OCI-LY7 (cell line): ENCODE measurements at regions not wholly inside any gene's neighbourhood (a gene's known extent, or its start where the extent isn't known, plus 50 kb on each side); places are given as distances from the start of the nearest gene placed in this dataset.

Experiments used
- CTCF ChIP-seq: fragments of 200-600 bp; sonication (generic); conservative IDR thresholded peaks from 2 replicates; pipeline ENCODE4 v1.5.1; 2014; ENCODE audit warnings: mild to moderate bottlenecking, antibody characterized with exemption, low read length, moderate library complexity, mixed read lengths
- EZH2phosphoT487 ChIP-seq: fragments of 200-600 bp; sonication (generic); IDR thresholded peaks from 2 replicates; pipeline ENCODE4 v1.6.1; 2018; ENCODE audit warnings: low read depth, borderline replicate concordance, mild to moderate bottlenecking, mixed run types, antibody characterized with exemption, low read length, moderate library complexity, mixed read lengths

- no peak for TF ChIP-seq CTCF
- TF ChIP-seq EZH2phosphoT487, result no peak
Measured at GRCh38 chr2:149921911-149922616, 334.5 kb upstream of the MMADHC start.
